ACC112 (cell line): ENCODE measurements at regions not wholly inside any gene's neighbourhood (a gene's known extent, or its start where the extent isn't known, plus 50 kb on each side); places are given as distances from the start of the nearest gene placed in this dataset.

Experiments
- H2AFZ ChIP-seq: fragments of 200-600 bp; sonication (generic); one replicate; pipeline ENCODE4 v1.6.0; 2017; ENCODE audit warnings: antibody characterized with exemption, low read length; ENCODE audit not compliant: unreplicated experiment
- H3K27ac ChIP-seq: fragments of 200-600 bp; sonication (generic); 2 replicates; pipeline ENCODE4 v1.5.1; 2014; ENCODE audit warnings: low read depth, mild to moderate bottlenecking, antibody characterized with exemption, low read length, moderate library complexity
- H3K27me3 ChIP-seq: fragments of 200-600 bp; sonication (generic); 2 replicates; pipeline ENCODE4 v1.6.1; 2014; ENCODE audit warnings: mild to moderate bottlenecking, antibody characterized with exemption, low read length, moderate library complexity, mixed read lengths; ENCODE audit not compliant: insufficient read depth
- H3K36me3 ChIP-seq: fragments of 200-600 bp; sonication (generic); 2 replicates; pipeline ENCODE4 v1.6.1; 2016; ENCODE audit warnings: mild to moderate bottlenecking, antibody characterized with exemption, low read length, moderate library complexity, mixed read lengths; ENCODE audit not compliant: insufficient read depth
- H3K4me1 ChIP-seq: fragments of 200-600 bp; sonication (generic); one replicate; pipeline ENCODE4 v1.6.1; 2016; ENCODE audit warnings: low read length, mixed read lengths; ENCODE audit not compliant: insufficient read depth, unreplicated experiment, control insufficient read depth
- H3K4me3 ChIP-seq: fragments of 200-600 bp; sonication (generic); 2 replicates; pipeline ENCODE4 v1.5.1; 2014; ENCODE audit warnings: mild to moderate bottlenecking, low read depth, low read length
- H3K79me2 ChIP-seq: fragments of 200-600 bp; sonication (generic); one replicate; pipeline ENCODE4 v1.6.0; 2016; ENCODE audit warnings: low read length; ENCODE audit not compliant: control insufficient read depth, unreplicated experiment, insufficient read depth

DNA sequence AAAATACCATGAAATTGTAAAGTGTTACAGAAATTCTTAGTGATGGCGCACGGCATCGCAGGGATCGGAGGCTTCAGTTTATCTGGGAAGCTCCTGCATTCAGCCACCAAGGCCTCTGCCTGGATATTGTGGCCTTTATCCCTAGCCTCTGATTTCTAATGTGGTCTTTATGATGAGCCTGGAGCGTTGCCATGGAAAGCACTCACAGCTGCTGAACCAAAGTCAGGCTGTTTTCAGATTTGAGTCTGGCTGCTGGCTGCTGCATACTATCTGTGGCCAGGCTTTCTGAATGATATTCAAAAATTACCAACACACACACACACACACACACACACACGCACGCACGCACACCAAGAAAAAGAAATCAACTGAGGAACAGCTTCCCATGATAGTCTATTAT lies 101.1 kb upstream of the ZNF366 start:
- peaks cover 46% of the 10 kb centered on the region for H3K4me1 ChIP-seq
- H2AFZ ChIP-seq: no peak overlapping the region
- no peaks in the 10 kb centered on the region for H3K27me3 ChIP-seq
- H3K79me2 ChIP-seq: no peaks in the 10 kb centered on the region
- no peak overlapping the region for H3K4me3 ChIP-seq
- H3K27ac ChIP-seq: no peak overlapping the region
- H3K36me3 ChIP-seq: no peaks in the 10 kb centered on the region

DNA sequence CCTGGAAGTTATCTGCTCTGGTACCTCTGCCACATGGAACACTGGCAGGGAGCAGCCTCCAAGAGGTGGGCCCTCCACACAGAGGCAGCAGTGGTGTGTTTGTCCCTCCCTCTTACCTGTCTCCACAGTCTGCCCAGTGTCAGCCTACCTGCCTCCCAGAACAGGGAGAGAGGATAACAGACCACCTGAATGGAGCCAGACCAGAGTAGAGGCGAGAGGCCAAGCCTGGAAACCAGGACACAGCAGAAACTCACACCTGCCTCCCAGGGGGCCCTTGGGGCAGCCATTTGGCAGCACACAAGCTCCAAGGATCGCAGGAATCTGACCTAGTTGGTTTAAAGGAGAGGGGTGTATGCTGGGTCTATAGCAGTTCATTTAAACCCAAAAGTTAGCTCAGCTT lies 100.2 kb upstream of the ZNF366 start:
- H3K36me3 ChIP-seq: no peaks in the 10 kb centered on the region
- H3K4me1 ChIP-seq: peaks cover 48% of the 10 kb centered on the region
- H2AFZ ChIP-seq: no peak overlapping the region
- H3K79me2 ChIP-seq: no peaks in the 10 kb centered on the region
- H3K27me3 ChIP-seq: no peaks in the 10 kb centered on the region
- no peak overlapping the region for H3K4me3 ChIP-seq
- H3K27ac ChIP-seq: no peak overlapping the region

DNA sequence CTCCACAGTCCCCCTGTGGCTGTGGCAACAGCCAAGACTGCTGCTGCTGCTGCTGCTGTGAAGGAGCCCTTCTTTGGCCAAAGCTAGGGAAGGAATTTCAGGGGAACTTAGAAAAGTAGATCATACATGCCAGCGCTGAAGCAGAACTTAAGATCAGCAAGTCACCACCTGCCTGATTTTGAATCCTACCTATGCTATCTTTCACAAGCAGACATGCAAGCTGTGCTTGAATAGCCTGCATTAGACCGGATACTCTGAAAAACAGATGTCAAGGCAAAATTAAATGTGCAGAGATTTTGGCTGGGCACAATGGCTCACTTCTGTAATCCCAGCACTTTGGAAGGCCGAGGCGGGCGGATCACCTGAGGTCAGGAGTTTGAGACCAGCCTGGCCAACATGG lies 99.3 kb upstream of the ZNF366 start:
- H3K4me3 ChIP-seq: no peak overlapping the region
- H3K4me1 ChIP-seq: peaks cover 54% of the 10 kb centered on the region

DNA sequence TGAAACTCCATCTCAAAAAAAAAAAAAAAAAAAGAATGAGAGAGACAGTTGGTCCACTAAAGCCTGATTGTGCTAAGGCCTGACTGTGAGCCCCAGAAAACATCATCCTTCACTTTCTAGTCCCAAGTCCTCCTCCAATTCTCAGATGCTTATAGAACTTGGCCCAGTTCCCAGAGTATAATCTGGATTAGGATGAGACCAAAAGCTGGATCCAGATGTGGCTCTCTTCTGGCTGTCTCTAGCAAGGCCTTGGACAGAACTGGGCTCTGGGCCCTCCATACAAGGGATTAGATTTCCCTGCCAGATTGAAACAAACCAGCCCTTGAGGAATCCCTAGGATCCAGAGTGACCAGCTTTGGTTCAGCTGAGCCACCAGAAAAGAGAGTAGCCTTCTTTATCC lies 98.4 kb upstream of the ZNF366 start:
- Histone ChIP-seq H3K36me3 (no peaks in the 10 kb centered on the region), H3K4me3 (no peak overlapping the region), H3K27ac (no peak overlapping the region), H3K27me3 (no peaks in the 10 kb centered on the region), H2AFZ (no peak overlapping the region), H3K79me2 (no peaks in the 10 kb centered on the region), H3K4me1 (peaks cover 55% of the 10 kb centered on the region)

More for the DNA sequence above, 99.3 kb upstream of the ZNF366 start:
- no peaks in the 10 kb centered on the region for H3K79me2 ChIP-seq
- H3K27me3 ChIP-seq: no peaks in the 10 kb centered on the region
- H2AFZ ChIP-seq: no peak overlapping the region
- no peak overlapping the region for H3K27ac ChIP-seq
- H3K36me3 ChIP-seq: no peaks in the 10 kb centered on the region

DNA sequence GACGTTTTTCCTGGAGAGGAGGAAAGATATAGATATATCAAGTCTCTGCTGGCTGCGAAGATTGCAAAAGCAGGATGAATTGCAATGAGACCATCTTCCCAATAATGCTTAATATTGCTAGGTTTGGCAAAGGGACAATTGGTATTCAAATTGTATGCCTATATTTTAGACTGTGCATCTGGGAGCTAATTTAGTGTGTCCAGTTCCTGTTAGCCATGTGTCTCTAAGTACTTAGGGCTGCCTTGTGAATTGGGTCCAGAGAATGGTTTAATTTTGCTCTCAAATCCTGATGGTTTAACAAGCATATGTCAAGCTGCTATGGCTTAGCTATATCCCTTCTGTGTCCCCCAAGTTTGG lies 97.6 kb upstream of the ZNF366 start:
- H3K27ac ChIP-seq: peak overlapping the region; percentile 82
- H3K4me3 ChIP-seq: peak overlapping the region; percentile 12; the same call in 1 of the 2 replicates
- H3K4me1 ChIP-seq: peaks cover 59% of the 10 kb centered on the region
- H3K36me3 ChIP-seq: no peaks in the 10 kb centered on the region
- H3K79me2 ChIP-seq: no peaks in the 10 kb centered on the region
- H3K27me3 ChIP-seq: no peaks in the 10 kb centered on the region
- H2AFZ ChIP-seq: peak overlapping the region; percentile 21

DNA sequence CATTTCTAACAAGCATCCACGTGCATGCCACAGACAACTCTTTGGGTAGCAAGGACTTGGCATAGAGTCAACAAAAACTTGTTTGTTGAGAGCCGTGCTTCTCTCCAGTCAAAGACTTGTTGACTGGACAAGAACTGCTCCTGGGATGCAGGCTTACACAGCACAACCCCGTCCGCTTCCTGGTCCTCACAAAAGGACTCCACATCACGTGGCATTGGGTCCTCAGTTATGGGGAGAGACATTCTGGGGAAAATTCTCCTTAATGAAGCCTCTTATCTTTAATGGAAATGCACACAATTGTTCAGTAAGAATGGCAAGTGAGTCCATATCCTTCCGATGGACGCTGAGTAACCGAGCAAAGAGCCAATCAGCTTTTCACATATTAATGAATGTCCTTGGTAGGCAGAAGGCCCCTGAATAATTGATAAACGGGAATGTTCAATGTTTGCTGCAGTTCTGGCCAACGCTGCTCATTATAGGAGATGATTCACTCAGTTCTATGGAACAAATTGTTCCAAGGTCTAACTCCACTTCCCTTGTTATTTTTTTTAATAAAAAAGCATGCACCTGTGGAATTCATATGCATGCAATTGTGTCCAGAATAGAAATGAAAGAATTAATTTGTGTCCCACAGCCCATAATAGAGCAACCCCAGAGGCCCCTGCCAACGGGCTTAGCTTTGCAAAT lies 97.0 kb upstream of the ZNF366 start:
- Histone ChIP-seq H2AFZ (no peak overlapping the region), H3K27me3 (no peaks in the 10 kb centered on the region), H3K4me3 (peak overlapping the region; percentile 12; the same call in 1 of the 2 replicates), H3K36me3 (no peaks in the 10 kb centered on the region), H3K27ac (peak overlapping the region; percentile 82), H3K79me2 (no peaks in the 10 kb centered on the region), H3K4me1 (peaks cover 64% of the 10 kb centered on the region)

DNA sequence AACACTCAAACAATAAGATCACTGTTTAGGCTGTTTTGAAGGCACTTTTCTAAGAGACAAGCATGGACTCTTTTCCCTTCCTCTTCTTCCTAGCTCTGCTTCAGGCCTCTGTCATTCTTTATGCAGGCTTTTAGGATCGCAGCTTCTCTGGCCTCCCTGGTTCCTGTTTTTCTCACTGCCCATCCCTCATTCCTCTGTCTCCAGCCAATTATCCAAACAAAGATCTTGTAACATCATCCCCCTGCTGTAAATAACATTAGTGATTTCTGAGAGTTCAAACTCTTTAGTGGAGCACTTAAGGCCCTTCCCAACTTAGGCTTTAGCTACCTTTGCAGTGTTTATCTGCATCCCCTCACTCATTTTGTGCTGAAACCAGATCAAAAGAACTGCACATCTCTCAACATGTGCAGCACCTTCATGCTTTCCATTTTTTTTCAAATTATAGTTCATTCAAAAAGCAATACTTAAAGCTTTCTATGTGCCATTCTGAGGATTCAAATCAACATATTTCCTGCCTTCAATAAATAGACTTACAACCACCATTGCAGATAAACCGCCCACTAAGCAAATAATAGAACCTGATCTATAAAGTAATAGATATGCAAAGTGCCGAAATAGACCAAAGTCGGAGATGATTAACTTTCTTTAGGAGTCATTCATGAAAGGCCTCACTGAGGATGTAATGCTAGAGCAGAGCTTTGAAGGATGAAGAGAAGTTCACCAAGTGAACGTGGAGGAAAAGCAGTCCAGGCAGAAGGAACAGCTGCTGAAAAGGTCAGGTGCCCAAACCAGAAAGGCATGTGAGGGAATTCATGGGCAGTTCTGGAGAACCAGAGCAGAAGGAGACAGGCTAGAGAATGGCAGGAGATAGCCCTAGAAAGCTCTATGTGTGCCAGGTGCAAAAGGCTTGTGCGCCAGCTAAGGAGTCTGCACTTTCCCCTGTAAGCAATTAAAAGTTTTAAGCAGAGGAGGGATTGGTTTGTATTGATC lies 95.8 kb upstream of the ZNF366 start:
- no peaks in the 10 kb centered on the region for H3K36me3 ChIP-seq
- H3K27ac ChIP-seq: peak overlapping the region; percentile 96
- H3K27me3 ChIP-seq: no peaks in the 10 kb centered on the region
- no peaks in the 10 kb centered on the region for H3K79me2 ChIP-seq
- peaks cover 71% of the 10 kb centered on the region for H3K4me1 ChIP-seq
- H3K4me3 ChIP-seq: no peak overlapping the region
- H2AFZ ChIP-seq: peak overlapping the region; percentile 10

DNA sequence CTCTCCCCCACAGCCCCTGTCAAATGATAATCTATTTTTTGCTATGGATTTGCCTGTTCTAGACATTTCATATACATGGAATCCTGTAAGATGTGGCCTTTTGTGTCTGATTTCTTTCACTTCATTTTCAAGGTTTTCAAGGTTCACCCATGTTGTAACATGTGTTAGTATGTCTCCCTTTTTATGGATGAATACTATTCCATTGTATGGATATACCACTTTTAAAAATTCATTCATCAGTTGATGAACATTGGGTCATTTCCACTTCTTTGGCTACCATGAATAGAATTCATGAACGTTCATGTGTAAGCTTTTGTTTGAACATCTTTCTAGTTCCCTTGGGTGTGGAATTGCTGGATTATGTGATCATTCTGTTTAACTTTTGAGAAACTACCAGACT lies 94.7 kb upstream of the ZNF366 start:
- Histone ChIP-seq H3K4me3 (no peak overlapping the region), H3K4me1 (peaks cover 83% of the 10 kb centered on the region), H2AFZ (no peak overlapping the region), H3K79me2 (no peaks in the 10 kb centered on the region), H3K27me3 (no peaks in the 10 kb centered on the region), H3K27ac (peak overlapping the region; percentile 96), H3K36me3 (no peaks in the 10 kb centered on the region)

DNA sequence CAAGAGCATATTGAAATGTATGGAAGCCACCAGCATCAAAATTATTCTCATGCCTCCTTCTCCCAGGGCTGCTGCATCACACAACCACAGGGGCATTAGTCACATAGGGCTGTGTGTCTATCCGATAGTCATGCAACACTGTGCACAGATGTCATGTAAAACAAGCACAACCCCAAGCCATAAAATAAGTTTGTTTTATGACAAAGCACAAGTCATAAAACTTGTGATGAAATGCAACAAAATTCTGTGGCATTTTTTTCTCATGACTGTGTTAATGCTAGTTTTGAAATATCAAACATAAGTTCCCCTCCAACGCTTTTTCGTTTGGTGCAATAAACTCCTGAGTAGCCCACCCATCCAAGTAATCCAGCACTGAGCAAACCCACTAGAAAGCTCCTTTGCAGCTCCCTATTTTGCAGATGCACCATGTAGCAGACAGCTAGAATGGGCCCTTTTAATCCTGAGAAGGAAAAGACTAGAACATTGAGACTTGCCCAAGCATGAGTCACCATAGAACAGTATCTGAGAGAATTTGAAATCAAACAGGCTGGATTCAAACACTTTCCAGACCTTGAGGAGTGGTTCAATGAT lies 93.3 kb upstream of the ZNF366 start:
- no peaks in the 10 kb centered on the region for H3K79me2 ChIP-seq
- no peak overlapping the region for H2AFZ ChIP-seq
- peak overlapping the region; percentile 46; the same call in 1 of the 2 replicates for H3K4me3 ChIP-seq
- H3K4me1 ChIP-seq: peaks cover 92% of the 10 kb centered on the region
- H3K27me3 ChIP-seq: no peaks in the 10 kb centered on the region
- peak overlapping the region; percentile 96 for H3K27ac ChIP-seq
- H3K36me3 ChIP-seq: no peaks in the 10 kb centered on the region

DNA sequence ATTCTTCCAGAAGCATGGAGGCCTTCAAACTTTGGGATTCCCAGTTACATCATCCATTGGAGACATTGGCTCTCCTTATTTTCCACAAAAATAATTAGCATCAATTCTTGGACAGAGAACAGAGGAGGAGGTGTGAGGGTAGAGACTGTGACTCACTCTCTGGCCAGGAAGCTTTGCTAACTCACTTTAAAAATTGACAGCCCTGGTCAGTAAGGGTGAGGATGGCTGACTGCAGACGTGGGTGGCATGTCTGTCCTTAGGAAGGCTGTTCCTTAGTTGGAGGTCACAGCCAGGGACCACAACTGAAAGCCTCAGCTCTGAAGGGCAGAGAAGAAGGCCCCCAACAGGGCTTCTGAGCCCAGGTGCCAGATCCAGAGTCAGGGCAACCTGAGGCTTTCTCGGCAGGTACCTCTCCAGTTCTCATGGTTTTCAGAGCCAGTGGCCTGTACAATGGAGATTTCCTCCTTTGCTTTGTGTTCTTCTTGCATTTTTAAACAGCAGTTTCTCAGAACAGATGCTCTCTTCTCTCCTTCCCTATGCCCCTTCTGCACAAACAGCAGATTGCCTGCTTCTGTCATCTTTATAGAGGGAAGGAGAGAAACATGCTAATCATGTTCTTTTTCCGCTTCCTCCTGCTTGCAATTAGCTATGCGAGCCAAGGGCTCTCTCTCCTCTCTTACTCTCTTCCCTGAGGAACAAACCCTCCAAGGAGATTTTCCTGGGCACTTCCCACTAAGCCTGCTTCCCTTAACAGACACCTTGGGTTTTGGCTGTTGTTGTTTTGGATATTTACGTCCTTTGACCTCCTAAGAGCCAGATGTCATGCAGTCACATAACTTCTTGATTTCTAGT lies 92.5 kb upstream of the ZNF366 start:
- Histone ChIP-seq H3K36me3 (no peaks in the 10 kb centered on the region), H3K79me2 (no peaks in the 10 kb centered on the region), H2AFZ (no peak overlapping the region), H3K4me1 (peaks cover 87% of the 10 kb centered on the region), H3K4me3 (peak overlapping the region; percentile 46; the same call in 1 of the 2 replicates), H3K27ac (peak overlapping the region; percentile 96), H3K27me3 (no peaks in the 10 kb centered on the region)
